B cell (primary cell): ENCODE measurements at regions not wholly inside any gene's neighbourhood (a gene's known extent, or its start where the extent isn't known, plus 50 kb on each side); places are given as distances from the start of the nearest gene placed in this dataset.

Experiments used
- ATAC-seq: fragments of 200-7000 bp; cut with Tn5 transposase; one replicate; pipeline ENCODE4 v1.10.0; 2021; ENCODE audit warnings: low read depth, mild to moderate bottlenecking, moderate number of reproducible peaks, moderate library complexity
- CTCF ChIA-PET: fragments of 350-600 bp; sonication (Branson Sonifier 250); formaldehyde crosslinking; loops from one replicate; lab custom pipeline; 2021; ENCODE audit warnings: antibody characterized with exemption, inconsistent platforms; lab: Charles Lee
- POLR2A ChIA-PET: fragments of 350-600 bp; sonication (Branson Sonifier 250); formaldehyde crosslinking; loops from one replicate; lab custom pipeline; 2021; ENCODE audit warnings: antibody characterized with exemption; lab: Charles Lee
- DNase-seq: peaks from one replicate; pipeline ENCODE4 v3.0.0; 2013
- H2AFZ ChIP-seq: 2 replicates; pipeline ENCODE4 v1.6.1; 2012; ENCODE audit warnings: mild to moderate bottlenecking, low read depth, low read length; ENCODE audit not compliant: insufficient read depth, poor library complexity, severe bottlenecking
- H3K27ac ChIP-seq, 2 donors: 1 replicate in 1 of 2; 2 replicates in 1 of 2; pipeline ENCODE4 v1.5.1; 2012 to 2013; ENCODE audit warnings: low read length in 2 of 2, mild to moderate bottlenecking in 2 of 2, moderate library complexity in 1 of 2
- H3K27me3 ChIP-seq, 4 experiments: fragments of 200-600 bp in 1 of 4; sonication (generic) in 1 of 4; replicated peaks in 1 of 4; 1 replicate in 2 of 4; 2 replicates in 2 of 4; pipeline versions ENCODE4 v1.6.1 to v1.7.0; 2013 to 2016; ENCODE audit warnings: low read length in 3 of 4, mild to moderate bottlenecking in 2 of 4, mixed read lengths in 1 of 4, moderate library complexity in 1 of 4; ENCODE audit not compliant: insufficient read depth in 4 of 4, control insufficient read depth in 3 of 4; ENCODE audit errors: control extremely low read depth in 1 of 4
- H3K36me3 ChIP-seq, 2 experiments: replicated peaks in 1 of 2; 1 replicate in 1 of 2; 2 replicates in 1 of 2; pipeline versions ENCODE4 v1.6.1 to v1.7.1; 2013; ENCODE audit warnings: low read length in 1 of 2; ENCODE audit not compliant: insufficient read depth in 2 of 2, control insufficient read depth in 1 of 2; ENCODE audit errors: control extremely low read depth in 1 of 2, extremely low read depth in 1 of 2
- H3K4me1 ChIP-seq, 2 donors: fragments of 200-600 bp in 1 of 2; sonication (generic) in 1 of 2; 1 replicate in 1 of 2; 2 replicates in 1 of 2; pipeline versions ENCODE4 v1.5.1 to v1.6.1; 2013 to 2017; ENCODE audit warnings: low read length in 2 of 2; ENCODE audit not compliant: control insufficient read depth in 2 of 2, insufficient read depth in 2 of 2
- H3K4me2 ChIP-seq: replicated peaks from 2 replicates; pipeline ENCODE3; 2012; ENCODE audit warnings: mild to moderate bottlenecking, low read depth, low read length; ENCODE audit not compliant: poor library complexity, severe bottlenecking
- H3K4me3 ChIP-seq, 5 experiments: fragments of 200-600 bp in 1 of 5; sonication (generic) in 1 of 5; 1 replicate in 3 of 5; 2 replicates in 2 of 5; pipeline versions ENCODE4 v1.5.1 to v1.7.0; 2011 to 2016; ENCODE audit warnings: low read length in 4 of 5, mild to moderate bottlenecking in 4 of 5, low read depth in 2 of 5, control low read depth in 1 of 5, moderate library complexity in 1 of 5; ENCODE audit not compliant: insufficient read depth in 1 of 5; ENCODE audit errors: control extremely low read depth in 1 of 5, extremely low read depth in 1 of 5
- H3K79me2 ChIP-seq: fragments of 200-600 bp; sonication (generic); one replicate; pipeline ENCODE4 v1.6.0; 2016; ENCODE audit warnings: low read length; ENCODE audit not compliant: control insufficient read depth, insufficient read depth
- H3K9ac ChIP-seq: fragments of 200-600 bp; sonication (generic); 2 replicates; pipeline ENCODE4 v1.6.1; 2017; ENCODE audit warnings: mild to moderate bottlenecking, low read length, moderate library complexity
- H3K9me3 ChIP-seq, 3 donors: one replicate each; pipeline versions ENCODE4 v1.6.1 to v1.7.1; 2013; ENCODE audit warnings: low read length in 2 of 3; ENCODE audit not compliant: control insufficient read depth in 2 of 3, insufficient read depth in 1 of 3; ENCODE audit errors: control extremely low read depth in 1 of 3
- H4K20me1 ChIP-seq: 2 replicates; pipeline ENCODE4 v1.6.0; 2012; ENCODE audit warnings: mild to moderate bottlenecking, low read length; ENCODE audit not compliant: insufficient read depth, control insufficient read depth, poor library complexity, severe bottlenecking
- H3K27ac Mint-ChIP-seq: one replicate; pipeline ENCODE4 v1.8.0; 2021; ENCODE audit warnings: mixed read lengths
- H3K27me3 Mint-ChIP-seq: one replicate; pipeline ENCODE4 v1.8.0; 2021; ENCODE audit warnings: mixed read lengths
- H3K4me1 Mint-ChIP-seq: one replicate; pipeline ENCODE4 v1.8.0; 2021; ENCODE audit warnings: mixed read lengths
- H3K4me3 Mint-ChIP-seq: one replicate; pipeline ENCODE4 v1.8.0; 2021; ENCODE audit warnings: mixed read lengths
- H3K9me3 Mint-ChIP-seq: one replicate; pipeline ENCODE4 v1.8.0; 2022; ENCODE audit warnings: mixed read lengths; ENCODE audit not compliant: insufficient read depth
- EZH2 ChIP-seq: IDR thresholded peaks from 2 replicates; pipeline ENCODE4 v1.6.1; 2012; ENCODE audit warnings: borderline replicate concordance, low read depth, mild to moderate bottlenecking, moderate library complexity, low read length; ENCODE audit not compliant: insufficient read depth, poor library complexity, severe bottlenecking
- WGBS: methylation state at CpG from one replicate; pipeline ENCODE4 v1.1.5; 2013; ENCODE audit warnings: missing lambda C conversion rate; ENCODE audit not compliant: insufficient coverage; 5-methylcytosine and 5-hydroxymethylcytosine counted together
- intact Hi-C: fragments of 100-400 bp; cut with micrococcal nuclease; formaldehyde crosslinking; loops from one replicate; pipeline ENCODE4 v1.10.0; 2022
- TF ChIP-seq, protein P1 (sequence below): fragments of 200-600 bp; IDR thresholded peaks from one replicate; pipeline ENCODE4 v1.8.0; 2022; ENCODE audit warnings: antibody characterized with exemption, mild to moderate bottlenecking

DNA sequence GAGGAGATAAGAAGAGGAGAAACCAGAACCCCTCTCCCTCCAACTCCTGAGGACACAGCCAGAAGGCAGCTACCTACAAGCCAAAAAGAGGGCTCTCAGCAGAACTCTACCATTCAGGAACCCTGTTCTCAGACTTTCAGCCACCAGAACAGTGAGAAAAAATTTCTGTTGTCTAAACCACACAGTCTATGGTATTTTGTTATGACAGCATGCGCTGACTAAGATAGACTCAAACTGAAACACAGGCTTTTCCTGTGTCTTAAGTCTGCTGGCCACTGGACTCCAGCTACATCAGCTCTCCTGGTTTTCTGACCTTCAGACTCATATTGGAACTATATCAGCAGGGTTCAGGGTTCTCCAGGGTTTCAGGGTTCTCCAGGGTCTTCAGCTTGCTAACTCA lies 126.5 kb upstream of the TNFSF4 start:
- ATAC-seq (no peak), DNase-seq (no peak)
- Mint-ChIP-seq H3K4me1 (peaks cover 25% of the 10 kb centered on the region), H3K4me3 (no peak overlapping the region), H3K9me3 (no peaks in the 10 kb centered on the region), H3K27me3 (no peaks in the 10 kb centered on the region), H3K27ac (no peak overlapping the region)
- Histone ChIP-seq H3K27ac (no peak overlapping the region), H3K4me2 (no peak overlapping the region), H3K79me2 (no peaks in the 10 kb centered on the region), H2AFZ (no peak overlapping the region), H3K9ac (no peak overlapping the region), H3K36me3 (no peaks in the 10 kb centered on the region), H3K4me1 (peaks cover 8 to 18% of the 10 kb centered on the region in 2 donors), H3K27me3 (no peaks in the 10 kb centered on the region), H3K9me3 (no peaks in the 10 kb centered on the region), H4K20me1 (no peaks in the 10 kb centered on the region), H3K4me3 (no peak overlapping the region)
- WGBS: 57% methylated on average over 1 of the region's 1 CpG
- TF ChIP-seq, protein P1, sequence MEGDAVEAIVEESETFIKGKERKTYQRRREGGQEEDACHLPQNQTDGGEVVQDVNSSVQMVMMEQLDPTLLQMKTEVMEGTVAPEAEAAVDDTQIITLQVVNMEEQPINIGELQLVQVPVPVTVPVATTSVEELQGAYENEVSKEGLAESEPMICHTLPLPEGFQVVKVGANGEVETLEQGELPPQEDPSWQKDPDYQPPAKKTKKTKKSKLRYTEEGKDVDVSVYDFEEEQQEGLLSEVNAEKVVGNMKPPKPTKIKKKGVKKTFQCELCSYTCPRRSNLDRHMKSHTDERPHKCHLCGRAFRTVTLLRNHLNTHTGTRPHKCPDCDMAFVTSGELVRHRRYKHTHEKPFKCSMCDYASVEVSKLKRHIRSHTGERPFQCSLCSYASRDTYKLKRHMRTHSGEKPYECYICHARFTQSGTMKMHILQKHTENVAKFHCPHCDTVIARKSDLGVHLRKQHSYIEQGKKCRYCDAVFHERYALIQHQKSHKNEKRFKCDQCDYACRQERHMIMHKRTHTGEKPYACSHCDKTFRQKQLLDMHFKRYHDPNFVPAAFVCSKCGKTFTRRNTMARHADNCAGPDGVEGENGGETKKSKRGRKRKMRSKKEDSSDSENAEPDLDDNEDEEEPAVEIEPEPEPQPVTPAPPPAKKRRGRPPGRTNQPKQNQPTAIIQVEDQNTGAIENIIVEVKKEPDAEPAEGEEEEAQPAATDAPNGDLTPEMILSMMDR: no peak
- no peak for TF ChIP-seq EZH2
- ChIA-PET POLR2A (no interaction called here), CTCF (no interaction called here)
- intact Hi-C loops: no loop called here

DNA sequence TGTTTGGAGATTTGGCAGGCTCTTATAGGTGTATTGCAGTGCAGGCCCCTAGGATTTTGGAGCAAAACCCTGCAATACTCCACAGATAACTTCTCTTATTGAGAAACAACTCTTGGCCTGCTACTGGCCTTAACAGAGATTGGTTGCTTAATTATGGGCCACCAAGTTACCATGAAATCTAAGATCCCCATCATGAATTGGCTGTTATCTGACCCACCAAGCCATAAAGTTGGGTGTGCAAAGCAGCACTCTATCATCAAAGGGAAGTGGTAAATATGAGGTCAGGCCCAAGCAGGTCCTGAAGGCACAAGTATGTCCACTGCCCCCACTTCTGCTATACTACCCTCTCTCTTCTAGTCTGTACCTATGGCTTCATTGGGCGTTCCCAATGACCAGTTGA lies 130.0 kb upstream of the TNFSF4 start:
- no peaks in the 10 kb centered on the region for H3K9me3 ChIP-seq
- no peak overlapping the region for H3K4me2 ChIP-seq
- ChIA-PET POLR2A (no interaction called here), CTCF (no interaction called here)
- H3K36me3 ChIP-seq: no peaks in the 10 kb centered on the region
- no peak overlapping the region for H3K27ac ChIP-seq
- DNase-seq (no peak), ATAC-seq (no peak)
- Mint-ChIP-seq H3K4me3 (no peak overlapping the region), H3K9me3 (no peaks in the 10 kb centered on the region), H3K4me1 (peaks cover 4% of the 10 kb centered on the region), H3K27me3 (no peaks in the 10 kb centered on the region), H3K27ac (no peak overlapping the region)
- intact Hi-C loops: no loop called here
- H4K20me1 ChIP-seq: no peaks in the 10 kb centered on the region
- 71% methylated on average over 1 of the region's 1 CpG for WGBS
- H3K27me3 ChIP-seq: no peaks in the 10 kb centered on the region
- no peak overlapping the region for H3K9ac ChIP-seq
- H3K4me3 ChIP-seq: no peak overlapping the region
- no peaks in the 10 kb centered on the region for H3K79me2 ChIP-seq
- no peak overlapping the region for H2AFZ ChIP-seq
- H3K4me1 ChIP-seq: peaks cover 0 to under 1% of the 10 kb centered on the region in 2 donors
- no peak for TF ChIP-seq EZH2
- TF ChIP-seq, protein P1: no peak
